HUES48 (cell line): ENCODE measurements at regions not wholly inside any gene's neighbourhood (a gene's known extent, or its start where the extent isn't known, plus 50 kb on each side); places are given as distances from the start of the nearest gene placed in this dataset.
"Not testable (repeated sequence)": the region's sequence is repeated elsewhere in the genome, so short reads cannot be mapped to it uniquely, and the experiment has no call there.

Source experiments
- H3K27ac ChIP-seq: one replicate; pipeline ENCODE4 v1.7.0; 2013; ENCODE audit warnings: low read depth, low read length, inconsistent platforms
- H3K27me3 ChIP-seq: 2 replicates; pipeline ENCODE4 v1.6.1; 2013; ENCODE audit warnings: mild to moderate bottlenecking, low read length; ENCODE audit not compliant: control insufficient read depth, insufficient read depth
- H3K36me3 ChIP-seq: 2 replicates; pipeline ENCODE4 v1.6.1; 2013; ENCODE audit warnings: low read length; ENCODE audit not compliant: control insufficient read depth, insufficient read depth
- H3K4me1 ChIP-seq: 2 replicates; pipeline ENCODE4 v1.6.1; 2013; ENCODE audit warnings: mild to moderate bottlenecking, low read length; ENCODE audit not compliant: control insufficient read depth, insufficient read depth
- H3K4me3 ChIP-seq: 2 replicates; pipeline ENCODE4 v1.5.1; 2013; ENCODE audit warnings: mild to moderate bottlenecking, low read depth, low read length
- H3K9ac ChIP-seq: 2 replicates; pipeline ENCODE4 v1.6.1; 2013; ENCODE audit warnings: mild to moderate bottlenecking, low read depth, low read length, moderate library complexity
- H3K9me3 ChIP-seq: 2 replicates; pipeline ENCODE4 v1.6.1; 2013; ENCODE audit warnings: low read length; ENCODE audit not compliant: control insufficient read depth, insufficient read depth

- Histone ChIP-seq H3K36me3 (no peaks in the 10 kb centered on the region), H3K9ac (no peak overlapping the region), H3K4me3 (no peak overlapping the region), H3K4me1 (peaks cover 4% of the 10 kb centered on the region; the same call in 1 of the 2 replicates), H3K27me3 (no peaks in the 10 kb centered on the region), H3K27ac (no peak overlapping the region), H3K9me3 (no peaks in the 10 kb centered on the region)
These were observed 180.8 kb upstream of the MMADHC start for GRCh38 chr2:149768320-149768799.

- no peak overlapping the region for H3K4me3 ChIP-seq
- H3K4me1 ChIP-seq: peaks cover 4% of the 10 kb centered on the region; the same call in 1 of the 2 replicates
- H3K9me3 ChIP-seq: no peaks in the 10 kb centered on the region
- H3K9ac ChIP-seq: no peak overlapping the region
- no peaks in the 10 kb centered on the region for H3K27me3 ChIP-seq
- no peaks in the 10 kb centered on the region for H3K36me3 ChIP-seq
- no peak overlapping the region for H3K27ac ChIP-seq
These were observed 180.0 kb upstream of the MMADHC start for GRCh38 chr2:149767516-149767974.

GRCh38 chr2:149766339-149766738 lies 178.8 kb upstream of the MMADHC start:
- Histone ChIP-seq H3K27ac (no peak overlapping the region), H3K4me1 (peaks cover 4% of the 10 kb centered on the region; the same call in 1 of the 2 replicates), H3K9ac (no peak overlapping the region), H3K4me3 (no peak overlapping the region), H3K36me3 (no peaks in the 10 kb centered on the region), H3K27me3 (no peaks in the 10 kb centered on the region), H3K9me3 (no peaks in the 10 kb centered on the region)

- Histone ChIP-seq H3K36me3 (no peaks in the 10 kb centered on the region), H3K4me3 (no peak overlapping the region), H3K9ac (no peak overlapping the region), H3K4me1 (peaks cover 4% of the 10 kb centered on the region; the same call in 1 of the 2 replicates), H3K9me3 (no peaks in the 10 kb centered on the region), H3K27me3 (no peaks in the 10 kb centered on the region), H3K27ac (no peak overlapping the region)
These were observed 178.1 kb upstream of the MMADHC start for GRCh38 chr2:149765636-149766035.

- Histone ChIP-seq H3K27ac (no peak overlapping the region), H3K36me3 (no peaks in the 10 kb centered on the region), H3K9ac (no peak overlapping the region), H3K4me3 (no peak overlapping the region), H3K4me1 (peaks cover 4% of the 10 kb centered on the region; the same call in 1 of the 2 replicates), H3K27me3 (no peaks in the 10 kb centered on the region), H3K9me3 (no peaks in the 10 kb centered on the region)
These were observed 177.4 kb upstream of the MMADHC start for GRCh38 chr2:149765003-149765402.

- H3K36me3 ChIP-seq: no peaks in the 10 kb centered on the region
- no peak overlapping the region for H3K27ac ChIP-seq
- no peak overlapping the region for H3K4me3 ChIP-seq
- H3K4me1 ChIP-seq: peaks cover 4% of the 10 kb centered on the region; the same call in 1 of the 2 replicates
- no peak overlapping the region for H3K9ac ChIP-seq
- H3K27me3 ChIP-seq: no peaks in the 10 kb centered on the region
- H3K9me3 ChIP-seq: no peaks in the 10 kb centered on the region
These were observed 175.8 kb upstream of the MMADHC start for GRCh38 chr2:149763358-149763757.

- no peaks in the 10 kb centered on the region for H3K36me3 ChIP-seq
- H3K9ac ChIP-seq: no peak overlapping the region
- H3K9me3 ChIP-seq: no peaks in the 10 kb centered on the region
- H3K27ac ChIP-seq: no peak overlapping the region
- no peaks in the 10 kb centered on the region for H3K27me3 ChIP-seq
- no peak overlapping the region for H3K4me3 ChIP-seq
- H3K4me1 ChIP-seq: no peaks in the 10 kb centered on the region
These were observed 174.0 kb upstream of the MMADHC start for GRCh38 chr2:149761611-149762010.

- H3K36me3 ChIP-seq, H3K27me3 ChIP-seq, H3K9ac ChIP-seq, H3K27ac ChIP-seq, H3K4me1 ChIP-seq, H3K4me3 ChIP-seq, H3K9me3 ChIP-seq: not testable (repeated sequence)
These were observed 171.8 kb upstream of the MMADHC start for GRCh38 chr2:149759382-149759781.

- not testable (repeated sequence) for H3K9me3 ChIP-seq
These were observed 167.1 kb upstream of the MMADHC start for GRCh38 chr2:149754722-149755121.

GRCh38 chr2:149747456-149747855 lies 159.9 kb upstream of the MMADHC start:
- H3K36me3 ChIP-seq: no peaks in the 10 kb centered on the region
- H3K4me3 ChIP-seq: no peak overlapping the region
- H3K9ac ChIP-seq: no peak overlapping the region
- no peaks in the 10 kb centered on the region for H3K4me1 ChIP-seq
- no peak overlapping the region for H3K27ac ChIP-seq
- no peaks in the 10 kb centered on the region for H3K9me3 ChIP-seq
- H3K27me3 ChIP-seq: no peaks in the 10 kb centered on the region

More at GRCh38 chr2:149754722-149755121, 167.1 kb upstream of the MMADHC start:
- H3K36me3 ChIP-seq, H3K9ac ChIP-seq, H3K27me3 ChIP-seq, H3K27ac ChIP-seq, H3K4me1 ChIP-seq, H3K4me3 ChIP-seq: not testable (repeated sequence)

- H3K4me3 ChIP-seq: no peak overlapping the region
- no peak overlapping the region for H3K9ac ChIP-seq
- H3K27me3 ChIP-seq: no peaks in the 10 kb centered on the region
- no peaks in the 10 kb centered on the region for H3K4me1 ChIP-seq
- H3K27ac ChIP-seq: no peak overlapping the region
- no peaks in the 10 kb centered on the region for H3K36me3 ChIP-seq
- H3K9me3 ChIP-seq: no peaks in the 10 kb centered on the region
These were observed 158.0 kb upstream of the MMADHC start for GRCh38 chr2:149745396-149746230.
